CD4-positive, alpha-beta T cell treated with Interferon gamma for 1 hour (primary cell): ENCODE measurements at regions not wholly inside any gene's neighbourhood (a gene's known extent, or its start where the extent isn't known, plus 50 kb on each side); places are given as distances from the start of the nearest gene placed in this dataset.
"Not testable (repeated sequence)": the region's sequence is repeated elsewhere in the genome, so short reads cannot be mapped to it uniquely, and the experiment has no call there.

Experiments
- DNase-seq: peaks from one replicate; pipeline ENCODE4 v3.0.0-alpha.2; 2020

DNA sequence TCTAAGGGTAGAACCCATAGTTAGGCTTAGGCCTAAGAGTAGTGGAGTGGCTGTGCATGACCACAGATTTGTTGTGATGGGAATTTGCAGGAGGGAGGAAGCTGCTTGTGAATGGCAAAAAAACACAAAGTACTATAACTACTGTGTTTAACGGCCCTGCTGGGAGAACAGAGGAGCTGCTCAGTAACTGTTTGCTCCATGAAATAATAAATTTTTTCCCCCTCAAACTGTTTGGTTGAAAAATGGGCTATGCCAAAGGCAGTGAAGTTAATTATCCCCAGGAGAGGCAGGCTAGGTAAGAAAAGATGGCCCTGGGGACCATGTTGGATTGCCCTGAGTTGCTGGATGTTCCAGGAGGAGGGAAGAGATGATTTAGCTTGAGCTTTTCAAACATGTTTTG, 216.1 kb upstream of the ADRA1D start:
- no peak for DNase-seq

DNA sequence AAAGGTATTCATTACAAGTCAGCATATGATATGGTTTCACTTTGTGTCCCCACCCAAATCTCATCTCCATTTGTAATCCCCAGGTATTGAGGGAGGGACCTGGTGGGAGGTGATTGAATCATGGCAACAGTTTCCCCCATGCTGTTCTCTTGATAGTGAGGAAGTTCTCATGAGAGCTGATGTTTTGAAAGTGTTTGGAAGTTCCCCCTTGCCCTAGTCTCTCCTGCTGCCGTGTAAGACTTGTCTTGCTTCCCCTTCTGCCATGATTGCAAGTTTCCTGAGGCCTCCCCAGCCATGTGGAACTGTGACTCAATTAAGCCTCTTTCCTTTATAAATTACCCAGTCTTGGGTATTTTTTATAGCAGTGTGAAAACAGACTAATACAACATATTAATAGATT, 213.7 kb upstream of the ADRA1D start:
- peak; percentile 9 for DNase-seq

DNA sequence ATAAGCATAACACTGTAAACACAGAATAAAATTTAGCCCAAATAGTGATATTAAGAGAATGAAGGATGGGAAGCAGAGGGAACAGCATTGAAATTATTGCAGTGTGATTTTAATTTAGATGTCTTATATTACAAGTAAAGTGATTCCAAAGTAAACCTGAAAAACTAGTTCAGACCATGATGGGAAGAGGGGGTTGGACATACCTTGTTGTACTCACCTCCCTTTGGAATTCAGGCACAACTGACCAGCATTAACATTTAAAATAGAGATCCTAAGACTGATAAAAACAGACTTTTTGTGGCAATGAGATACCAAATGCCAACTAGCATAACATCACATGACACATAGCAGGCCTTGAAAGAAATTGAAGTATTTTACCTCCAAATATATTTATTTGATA, 210.0 kb upstream of the ADRA1D start:
- no peak for DNase-seq

DNA sequence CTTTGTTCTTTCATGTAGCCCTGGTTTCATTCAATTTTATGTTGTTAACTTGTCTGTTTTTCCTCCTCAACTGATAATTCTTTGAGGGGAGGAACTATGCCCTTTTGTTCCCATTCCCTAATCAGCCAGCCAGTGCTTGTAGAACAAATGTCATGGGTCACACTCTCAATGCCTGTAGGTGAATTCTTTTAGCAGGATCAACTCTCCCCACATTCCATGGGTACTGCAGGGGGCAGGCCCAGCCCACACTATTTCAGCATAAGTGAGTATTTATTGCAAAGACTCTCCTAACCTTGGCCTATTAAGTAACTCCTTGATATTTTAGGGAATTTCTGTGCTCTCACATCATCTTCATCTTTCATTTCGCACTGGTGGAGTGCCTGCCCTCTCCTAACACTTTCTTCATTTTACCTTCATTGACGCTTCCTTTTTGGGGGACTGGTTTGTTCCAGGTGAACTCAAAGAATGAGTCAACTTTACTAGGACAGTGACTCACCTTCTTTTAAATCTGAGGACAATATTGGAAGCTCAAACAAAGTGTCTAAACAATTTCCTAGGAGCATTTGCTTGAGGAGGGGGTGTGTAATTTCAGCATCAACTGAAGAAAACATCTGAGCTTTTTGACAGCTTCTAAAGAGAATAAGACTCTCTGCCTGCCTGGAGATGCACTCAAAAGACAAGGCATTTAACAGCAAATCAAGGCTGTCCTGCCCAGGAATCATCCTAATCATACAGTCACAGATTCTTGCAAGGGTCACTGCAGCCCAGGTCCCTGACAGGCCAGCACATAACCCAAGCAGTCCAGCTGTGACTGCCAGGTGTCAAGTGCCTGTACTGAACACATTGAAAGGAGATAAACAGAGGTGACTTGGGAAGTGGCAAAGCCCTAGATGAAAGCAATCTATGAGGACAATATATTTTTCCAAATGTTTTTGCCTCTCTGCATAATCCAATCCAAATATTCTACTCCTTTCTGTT, 208.8 kb upstream of the ADRA1D start:
- no peak for DNase-seq

DNA sequence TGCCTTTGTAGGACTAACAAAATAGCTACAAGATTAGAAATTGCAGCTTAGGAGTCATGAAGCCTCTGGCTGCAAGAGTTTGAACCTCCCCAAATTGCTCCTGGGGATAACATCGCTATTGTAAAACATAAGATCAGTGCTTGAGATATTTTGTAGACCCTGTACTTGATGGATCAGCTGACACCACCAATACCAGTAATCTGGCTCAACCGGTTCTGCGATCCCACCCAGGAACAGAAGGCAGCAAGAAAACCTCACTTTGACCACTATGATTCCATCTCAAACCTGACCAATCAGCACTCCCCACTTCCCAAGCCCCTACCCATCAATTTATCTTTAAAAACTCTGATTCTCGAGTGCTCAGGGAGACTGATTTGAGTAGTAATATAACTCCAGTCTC, 206.9 kb upstream of the ADRA1D start:
- DNase-seq = no peak

DNA sequence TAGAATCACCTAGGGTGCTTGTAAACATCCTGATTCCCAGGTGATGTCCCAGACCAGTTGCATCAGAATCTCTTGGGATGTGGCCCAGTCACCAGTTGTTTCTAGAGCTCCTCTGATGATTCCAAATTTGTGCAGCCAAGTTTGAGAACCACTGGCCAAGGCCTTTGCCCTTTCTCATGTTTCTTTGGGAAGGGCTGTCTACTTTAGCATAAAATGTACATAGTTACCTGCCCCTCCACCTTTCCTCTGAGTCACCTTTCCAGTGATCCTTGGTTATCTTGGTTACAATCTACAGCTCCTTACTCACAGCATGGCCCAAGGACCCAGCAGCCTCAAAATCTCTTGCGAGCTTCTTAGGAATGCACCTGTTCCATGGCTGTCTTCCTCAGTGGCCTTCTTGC, 206.2 kb upstream of the ADRA1D start:
- DNase-seq = no peak

DNA sequence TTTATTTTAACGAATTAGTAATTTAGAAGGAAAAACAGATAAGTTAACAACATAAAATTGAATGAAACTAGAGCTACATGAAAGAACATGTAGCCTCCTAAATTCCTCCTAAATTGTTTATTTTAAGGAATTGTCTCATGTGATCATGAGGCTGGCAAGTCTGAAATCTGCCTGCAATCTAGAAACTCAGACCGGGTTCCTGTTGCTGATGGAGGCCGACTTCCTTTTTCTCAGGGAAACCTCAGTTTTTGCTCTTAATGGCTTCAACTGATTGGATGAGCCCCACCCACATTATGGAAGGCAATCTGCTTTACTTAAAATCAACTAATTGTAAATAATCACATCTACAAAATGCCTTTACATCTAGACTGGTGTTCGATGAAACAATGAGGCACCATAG, 205.0 kb upstream of the ADRA1D start:
- DNase-seq = no peak

DNA sequence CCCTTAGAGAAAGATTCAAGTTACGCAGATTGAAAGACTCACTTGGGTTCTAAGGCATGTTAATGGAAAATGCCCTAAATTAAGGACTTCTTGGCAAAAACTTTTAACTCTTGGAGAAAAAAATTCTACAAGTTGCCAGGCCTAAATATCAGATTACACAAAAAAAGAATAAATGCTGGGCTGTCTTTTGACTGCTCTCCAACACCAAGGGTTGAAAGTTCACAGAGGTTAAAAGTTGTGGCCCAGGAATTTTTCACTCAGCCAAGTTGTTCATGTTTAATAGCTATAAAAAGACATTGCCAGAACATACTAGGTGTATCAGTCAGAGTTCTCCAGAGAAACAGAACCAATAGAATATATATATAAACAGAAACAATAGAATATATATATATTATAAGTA, 204.3 kb upstream of the ADRA1D start:
- no peak for DNase-seq

DNA sequence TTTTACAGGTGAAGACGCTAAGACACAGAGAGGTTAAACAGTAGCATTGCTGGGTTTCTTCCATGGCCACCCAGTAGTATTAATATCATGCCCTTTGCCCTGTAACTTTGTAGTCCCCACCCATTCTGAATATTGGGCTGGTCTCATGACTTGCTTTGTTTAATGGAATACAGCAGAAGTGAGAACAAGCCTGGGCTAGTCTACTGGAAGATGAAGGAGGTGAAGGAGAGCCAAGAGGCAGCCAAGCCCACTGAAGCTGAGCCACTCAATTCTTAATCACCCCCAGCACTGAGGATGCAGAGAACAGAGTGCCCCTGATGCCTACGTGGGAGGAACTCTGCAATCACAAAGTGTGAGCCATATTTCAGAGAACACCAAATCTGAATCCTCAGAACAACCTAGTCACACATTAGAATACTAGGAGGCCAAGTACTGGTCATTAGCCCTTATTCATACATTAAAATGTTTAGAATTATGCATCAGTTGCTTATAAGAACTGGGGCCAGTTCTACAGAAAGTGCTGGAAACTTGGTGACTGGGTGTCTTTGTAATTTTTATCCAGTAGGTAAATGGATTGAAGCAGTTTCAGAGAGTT, 202.5 kb upstream of the ADRA1D start:
- DNase-seq = no peak

DNA sequence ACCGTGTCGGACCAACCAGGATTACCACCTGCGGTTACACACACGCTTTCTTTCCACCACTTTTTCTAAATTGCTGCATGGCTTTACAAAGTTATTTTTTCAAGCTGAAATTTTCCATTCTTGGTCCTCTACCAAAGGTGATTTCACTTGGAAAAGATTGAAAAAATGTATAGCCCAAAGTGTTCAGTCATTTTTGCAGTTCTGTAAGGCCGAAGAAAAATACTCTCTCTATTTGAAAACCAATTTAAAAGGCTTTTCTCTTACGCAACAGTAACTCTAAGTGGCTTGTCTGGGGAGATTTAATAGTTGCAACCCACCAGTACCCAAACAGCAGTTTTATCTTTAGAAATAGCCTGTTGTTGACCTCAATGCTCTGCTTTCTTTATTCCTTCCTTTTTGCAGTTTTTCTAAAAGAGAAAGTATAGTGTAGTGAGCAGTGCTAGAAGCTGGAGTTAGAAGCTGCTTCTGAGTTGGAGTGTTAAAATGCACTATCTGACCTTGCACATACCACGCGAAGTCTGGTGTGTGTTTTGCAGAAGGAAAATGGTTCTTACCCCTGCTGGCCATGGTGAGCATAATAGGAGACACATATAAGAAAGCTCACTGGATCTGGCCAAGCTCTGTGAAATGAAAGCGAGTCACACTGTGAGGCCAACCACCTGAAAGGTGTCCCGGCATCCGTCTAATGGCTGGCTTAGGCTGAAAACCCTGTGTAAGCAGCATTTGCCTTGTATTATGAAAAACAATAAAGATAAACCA, 201.0 kb upstream of the ADRA1D start:
- no peak for DNase-seq

DNA sequence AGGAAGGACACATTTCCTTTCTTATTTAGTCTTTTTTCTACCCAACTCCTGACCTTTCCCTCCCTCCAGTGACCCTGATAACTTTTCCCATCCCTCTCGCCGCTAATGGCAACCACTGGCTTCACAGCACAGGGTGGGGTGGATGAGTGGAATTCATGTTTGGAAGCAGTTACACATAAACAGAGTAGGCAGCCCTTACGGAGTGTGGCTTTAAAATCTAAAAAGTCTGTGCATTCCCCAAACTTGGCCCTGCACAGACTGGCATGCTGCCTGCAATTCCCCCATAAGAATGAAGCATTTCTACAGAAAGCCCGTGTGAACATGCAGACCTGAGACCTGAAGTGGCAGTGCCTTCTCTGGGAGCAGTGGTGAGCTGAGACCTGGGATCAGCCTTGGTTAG, 196.7 kb upstream of the ADRA1D start:
- no peak for DNase-seq

DNA sequence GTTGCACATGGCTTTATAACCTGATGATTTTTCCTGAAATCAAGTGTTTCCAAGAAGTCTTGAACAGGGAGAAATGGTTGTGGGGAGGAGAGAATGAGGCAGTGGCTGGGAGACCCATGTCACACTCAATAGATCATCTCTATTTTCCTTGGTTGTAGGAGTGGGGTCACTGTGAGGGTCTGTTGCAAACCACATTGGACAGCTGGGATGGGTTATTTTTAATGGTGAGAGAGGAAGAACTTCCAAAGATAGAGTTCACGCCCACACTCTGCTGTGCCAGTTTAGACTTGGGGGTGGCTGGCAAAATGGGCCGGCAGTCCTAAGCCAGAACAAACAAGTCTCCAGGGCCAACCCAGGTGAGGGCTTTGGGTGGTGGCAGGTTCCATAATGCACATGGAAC, 196.2 kb upstream of the ADRA1D start:
- no peak for DNase-seq

DNA sequence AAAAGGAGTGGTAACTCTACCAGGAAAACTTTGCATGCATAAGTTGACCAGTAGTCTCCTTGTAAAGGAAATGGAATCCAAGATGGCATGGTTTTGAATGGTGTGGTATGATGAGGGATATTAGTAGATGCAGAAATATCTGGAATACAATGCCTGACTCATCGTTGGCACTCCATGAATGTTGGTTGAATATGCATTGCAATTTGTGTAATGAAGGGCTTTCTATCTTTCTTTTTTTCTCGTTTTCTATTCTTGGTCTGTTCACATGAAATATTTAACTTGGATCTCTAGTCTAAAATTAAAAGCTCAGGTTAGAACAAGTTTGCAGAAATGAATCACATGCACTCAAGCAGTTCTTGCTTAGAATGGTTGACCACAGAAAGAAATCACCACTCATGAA, 195.3 kb upstream of the ADRA1D start:
- no peak for DNase-seq

DNA sequence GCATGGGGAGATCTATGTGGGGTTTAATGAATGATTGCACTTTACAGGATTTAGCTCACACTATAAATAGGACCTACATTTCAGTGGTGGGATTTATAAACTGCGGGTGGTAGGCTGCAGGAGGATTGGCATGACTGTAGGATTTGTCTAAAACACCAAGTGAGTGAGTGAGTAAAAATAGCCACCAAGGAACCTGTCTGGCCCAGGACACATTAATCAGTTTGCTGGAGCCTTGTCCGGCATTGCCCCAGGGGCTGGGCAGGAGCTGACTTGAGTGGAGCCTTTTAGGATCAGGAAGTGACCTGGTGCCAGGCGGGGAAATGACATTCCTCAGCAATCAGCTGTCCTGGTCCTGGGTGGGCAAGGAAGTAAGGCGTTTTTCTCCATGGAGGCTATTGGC, 193.9 kb upstream of the ADRA1D start:
- no peak for DNase-seq

DNA sequence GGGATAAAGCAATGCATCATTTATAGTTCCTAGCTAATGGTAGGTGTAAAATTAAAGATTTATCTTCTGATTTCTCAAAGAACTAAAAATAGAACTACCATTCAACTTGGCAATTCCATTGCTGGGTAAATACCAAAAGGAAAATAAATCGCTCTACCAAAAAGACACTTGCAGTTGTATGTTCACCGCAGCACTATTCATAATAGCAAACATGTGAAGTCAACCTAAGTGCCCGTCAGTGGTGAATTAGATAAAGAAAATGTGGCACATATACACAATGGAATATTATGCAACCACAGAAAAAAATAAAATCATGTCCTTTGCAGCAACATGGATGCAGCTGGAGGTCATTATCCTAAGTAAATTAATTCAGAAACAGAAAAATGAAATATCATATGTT, 192.8 kb upstream of the ADRA1D start:
- no peak for DNase-seq

DNA sequence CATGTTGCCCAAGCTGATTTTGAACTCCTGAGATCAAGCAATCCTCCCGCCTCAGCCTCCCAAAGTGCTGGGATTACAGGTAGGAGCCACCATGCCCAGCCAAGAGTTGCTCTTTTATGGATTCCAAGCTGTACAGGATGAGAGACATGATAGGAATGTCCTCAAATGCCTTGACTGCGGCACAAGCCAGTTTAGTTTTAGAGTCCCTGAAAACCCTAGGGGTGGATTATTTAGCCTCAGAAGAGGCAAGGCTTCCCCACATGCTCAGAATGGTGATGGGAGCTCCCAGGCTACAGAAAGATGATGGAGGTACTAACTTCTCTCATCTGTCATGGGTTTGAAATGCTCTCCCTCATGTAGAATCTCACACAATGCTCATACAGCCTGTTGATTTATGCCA, 192.1 kb upstream of the ADRA1D start:
- DNase-seq = no peak

DNA sequence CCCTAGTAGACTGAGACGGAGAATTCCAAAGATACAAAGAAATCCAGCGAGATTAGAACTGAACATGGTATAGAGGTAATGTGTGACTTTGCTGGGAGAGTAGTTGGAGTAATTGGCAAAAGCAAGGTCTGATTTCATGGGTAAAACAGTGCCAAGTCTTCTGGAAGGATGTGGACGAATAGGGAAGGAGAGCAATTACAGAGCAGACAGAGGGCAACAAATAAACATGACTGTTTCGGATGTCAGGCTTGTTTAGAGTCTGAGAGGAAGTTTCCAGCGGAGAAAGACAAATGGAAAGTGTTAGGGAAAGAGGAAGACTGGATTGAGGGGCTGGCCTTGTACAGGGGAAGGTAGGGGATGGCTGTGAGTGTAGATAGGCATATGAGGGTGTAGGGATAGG, 190.4 kb upstream of the ADRA1D start:
- DNase-seq = no peak

DNA sequence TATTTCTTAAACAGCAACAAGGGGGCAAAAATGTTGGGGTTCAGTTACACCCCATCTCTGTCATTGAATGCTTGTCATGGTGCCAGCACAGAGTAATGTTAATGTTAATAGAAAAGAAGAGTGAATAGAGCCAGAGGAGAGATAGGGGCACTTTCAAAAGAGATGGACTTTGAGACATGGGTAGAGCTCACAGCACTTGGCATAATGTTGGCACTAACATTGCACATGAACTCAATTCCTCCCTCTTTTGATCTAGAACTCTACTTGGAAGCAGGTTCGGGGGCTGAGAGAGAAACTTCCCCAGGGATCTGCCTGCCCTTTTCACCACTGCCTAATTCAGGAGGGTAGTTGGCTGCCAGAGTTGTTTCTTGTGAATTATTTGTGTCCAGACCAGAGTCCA, 188.0 kb upstream of the ADRA1D start:
- DNase-seq = no peak

DNA sequence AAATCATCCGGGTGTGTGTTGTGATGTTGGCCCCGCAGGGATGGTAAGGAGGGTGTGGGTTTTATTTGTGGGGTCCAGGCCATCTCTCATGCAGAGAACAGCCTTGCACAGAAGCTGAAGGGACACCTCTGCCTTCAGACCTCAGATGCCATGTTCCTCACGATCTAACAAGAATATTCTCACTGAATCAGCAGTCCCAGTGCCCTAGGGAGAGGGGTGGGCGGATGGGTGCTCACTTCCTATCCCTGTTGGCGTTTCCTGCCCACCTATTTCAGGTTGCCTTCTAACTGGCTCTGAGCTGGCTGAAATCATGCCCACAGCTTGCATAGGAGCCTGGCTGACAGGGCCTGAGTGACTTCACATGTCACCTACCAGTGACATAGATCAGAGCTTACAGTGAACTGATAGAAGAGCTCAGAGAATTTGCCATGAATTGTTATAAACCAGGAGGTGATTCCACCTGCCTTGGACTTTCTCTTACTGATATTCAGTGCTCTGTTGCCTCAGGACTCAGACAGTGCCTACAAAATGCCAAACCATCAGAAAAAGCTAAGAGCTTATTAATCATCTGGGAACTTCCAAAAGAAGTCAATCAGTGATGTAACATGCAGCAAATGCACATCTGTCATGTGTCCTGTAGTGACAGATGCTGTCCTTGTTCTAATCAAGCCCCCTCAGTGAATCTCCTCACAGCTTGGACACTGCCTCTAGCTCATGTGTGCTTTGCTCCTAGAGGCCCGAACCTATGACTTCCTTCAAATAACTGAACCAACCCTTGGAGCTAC, 186.8 kb upstream of the ADRA1D start:
- no peak for DNase-seq

DNA sequence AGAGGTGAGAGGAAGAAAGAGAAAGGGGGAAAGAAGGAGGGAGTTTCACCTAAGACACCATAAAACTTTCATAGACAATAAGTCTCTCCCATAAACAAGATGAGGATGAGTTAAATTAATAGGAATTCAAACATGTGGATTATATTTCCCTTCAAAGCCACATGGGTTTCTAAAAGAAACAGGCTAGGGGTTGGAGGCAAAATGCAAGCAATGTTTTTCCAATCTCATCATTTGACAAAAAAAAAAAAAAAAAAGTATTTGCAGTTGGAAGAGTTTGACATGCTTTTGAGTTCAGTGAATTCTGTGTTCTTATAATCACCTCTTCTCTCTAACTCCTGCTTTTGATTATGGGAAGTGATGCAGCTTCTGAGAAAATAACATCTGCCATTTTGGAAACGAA, 186.1 kb upstream of the ADRA1D start:
- DNase-seq = no peak

DNA sequence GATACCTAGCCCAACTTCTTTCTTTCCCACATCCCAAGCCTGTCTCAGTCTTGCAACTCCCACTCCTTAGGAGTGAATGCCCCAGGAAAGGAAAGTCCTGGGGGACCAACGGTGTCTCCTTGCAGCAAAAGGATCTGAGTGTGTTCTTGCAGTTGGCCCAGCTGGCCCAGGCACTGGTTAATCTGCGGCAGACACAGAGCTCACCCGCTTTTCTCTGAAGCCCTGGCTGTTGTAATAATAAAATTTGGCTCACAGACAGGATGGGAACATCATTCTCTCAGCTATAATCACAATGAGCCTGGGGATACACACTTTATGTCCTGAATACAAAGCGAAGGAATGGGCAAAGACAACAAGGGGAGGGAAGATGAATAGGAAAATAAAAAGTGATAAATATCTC, 185.6 kb upstream of the ADRA1D start:
- no peak for DNase-seq

DNA sequence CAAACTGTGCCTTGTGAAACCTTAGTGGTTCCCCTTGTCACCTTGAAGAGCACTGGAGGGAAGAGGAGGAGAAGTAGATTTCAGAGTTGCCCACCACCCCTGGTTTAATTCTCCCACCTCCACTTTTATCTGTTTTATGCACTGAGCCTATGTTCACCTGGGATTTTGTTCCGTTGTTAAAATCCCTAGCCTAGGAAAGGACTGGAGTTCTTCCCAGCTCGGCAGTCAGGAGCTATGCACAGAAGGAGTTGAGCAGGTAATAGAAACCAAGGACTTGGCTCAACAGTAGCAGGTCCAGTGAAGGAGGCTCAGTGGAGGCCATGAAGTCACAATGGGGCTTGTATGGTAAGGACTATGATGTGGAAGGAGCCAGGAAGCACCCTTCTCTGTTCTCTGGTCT, 182.4 kb upstream of the ADRA1D start:
- no peak for DNase-seq

DNA sequence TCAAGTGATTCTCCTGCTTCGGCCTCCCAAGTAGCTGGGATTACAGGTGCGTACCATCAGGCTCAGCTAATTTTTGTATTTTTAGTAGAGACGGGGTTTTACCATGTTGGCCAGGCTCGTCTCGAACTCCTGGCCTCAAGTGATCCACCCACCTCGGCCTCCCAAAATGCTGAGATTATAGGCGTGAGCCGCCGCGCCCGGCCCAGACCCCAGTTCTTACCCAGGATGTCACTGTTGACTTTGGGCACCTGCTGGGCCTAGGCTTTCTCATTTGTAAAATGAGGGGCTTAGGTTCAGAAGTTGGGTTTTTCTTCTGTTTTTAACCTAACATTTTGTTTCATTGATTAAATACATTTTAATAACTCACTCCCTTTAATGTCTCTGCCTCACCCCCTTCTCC, 181.7 kb upstream of the ADRA1D start:
- not testable (repeated sequence) for DNase-seq
